ENCODE measurements at regions not wholly inside any gene's neighbourhood (a gene's known extent, or its start where the extent isn't known, plus 50 kb on each side); places are given as distances from the start of the nearest gene placed in this dataset.

DNA sequence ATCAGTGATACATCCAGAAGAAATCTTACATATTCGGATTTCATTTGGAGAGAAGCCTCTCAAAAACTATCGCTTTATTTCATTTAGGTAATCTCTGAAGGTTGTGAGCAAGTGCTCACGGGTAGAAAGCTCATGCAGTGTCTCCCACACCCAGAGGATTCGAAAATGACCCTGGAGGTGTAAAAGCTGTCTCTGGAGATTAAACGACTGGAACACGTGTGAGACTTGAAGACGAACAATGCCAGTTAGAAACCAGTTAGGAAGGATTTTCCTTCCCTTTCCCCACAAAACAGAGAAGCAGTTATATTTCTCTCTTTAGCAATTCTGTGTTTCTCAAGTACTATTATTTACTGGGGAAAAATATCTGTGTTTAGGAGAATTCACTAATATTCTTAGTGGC is 92.5 kb upstream of the CD55 start:
- ChIA-PET CTCF (no interaction called here), POLR2A (ENCODE audit: unreplicated experiment) (no interaction called here)
- no peak for TF ChIP-seq EZH2phosphoT487 (IDR thresholded peaks at IDR 0.05; ENCODE audit: borderline replicate concordance, low read length)
- TF ChIP-seq, protein P1, sequence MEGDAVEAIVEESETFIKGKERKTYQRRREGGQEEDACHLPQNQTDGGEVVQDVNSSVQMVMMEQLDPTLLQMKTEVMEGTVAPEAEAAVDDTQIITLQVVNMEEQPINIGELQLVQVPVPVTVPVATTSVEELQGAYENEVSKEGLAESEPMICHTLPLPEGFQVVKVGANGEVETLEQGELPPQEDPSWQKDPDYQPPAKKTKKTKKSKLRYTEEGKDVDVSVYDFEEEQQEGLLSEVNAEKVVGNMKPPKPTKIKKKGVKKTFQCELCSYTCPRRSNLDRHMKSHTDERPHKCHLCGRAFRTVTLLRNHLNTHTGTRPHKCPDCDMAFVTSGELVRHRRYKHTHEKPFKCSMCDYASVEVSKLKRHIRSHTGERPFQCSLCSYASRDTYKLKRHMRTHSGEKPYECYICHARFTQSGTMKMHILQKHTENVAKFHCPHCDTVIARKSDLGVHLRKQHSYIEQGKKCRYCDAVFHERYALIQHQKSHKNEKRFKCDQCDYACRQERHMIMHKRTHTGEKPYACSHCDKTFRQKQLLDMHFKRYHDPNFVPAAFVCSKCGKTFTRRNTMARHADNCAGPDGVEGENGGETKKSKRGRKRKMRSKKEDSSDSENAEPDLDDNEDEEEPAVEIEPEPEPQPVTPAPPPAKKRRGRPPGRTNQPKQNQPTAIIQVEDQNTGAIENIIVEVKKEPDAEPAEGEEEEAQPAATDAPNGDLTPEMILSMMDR (conservative IDR thresholded peaks at IDR 0.05; ENCODE audit: low read depth, low read length) = no peak
- no peak for TF ChIP-seq EZH2 (IDR thresholded peaks at IDR 0.05; ENCODE audit: low read length, unreplicated experiment)
- no peaks in the 10 kb centered on the region for H3F3A ChIP-seq (ENCODE audit: low read length, unreplicated experiment)
- H3K4me2 ChIP-seq (ENCODE audit: low read length) = no peak overlapping the region
- no peaks in the 10 kb centered on the region for H3K79me2 ChIP-seq (ENCODE audit: low read length)
- no peak overlapping the region for H3K27ac ChIP-seq (ENCODE audit: low read length)
- no peaks in the 10 kb centered on the region for H3K36me3 ChIP-seq (ENCODE audit: low read depth, low read length)
- DNase-seq (no peak), ATAC-seq (no peak)
- no peaks in the 10 kb centered on the region for H3K9me3 ChIP-seq (ENCODE audit: low read length)
- H3K27me3 ChIP-seq (ENCODE audit: low read length) = no peaks in the 10 kb centered on the region
- no peak overlapping the region for H3K4me3 ChIP-seq (ENCODE audit: low read length)
- intact Hi-C loops (cut with micrococcal nuclease) = no loop called here
- no peak overlapping the region for H2AFZ ChIP-seq (ENCODE audit: low read length)
- no TSS peak for BruUV-seq (replicated peaks)
- H3K9ac ChIP-seq (ENCODE audit: low read length) = no peak overlapping the region
- H3K9me2 ChIP-seq (replicated peaks; ENCODE audit: low read length) = no peaks in the 10 kb centered on the region
- H4K20me1 ChIP-seq (ENCODE audit: low read length) = no peaks in the 10 kb centered on the region
- H3K4me1 ChIP-seq (ENCODE audit: insufficient read depth, low read length) = peaks cover 21% of the 10 kb centered on the region

DNA sequence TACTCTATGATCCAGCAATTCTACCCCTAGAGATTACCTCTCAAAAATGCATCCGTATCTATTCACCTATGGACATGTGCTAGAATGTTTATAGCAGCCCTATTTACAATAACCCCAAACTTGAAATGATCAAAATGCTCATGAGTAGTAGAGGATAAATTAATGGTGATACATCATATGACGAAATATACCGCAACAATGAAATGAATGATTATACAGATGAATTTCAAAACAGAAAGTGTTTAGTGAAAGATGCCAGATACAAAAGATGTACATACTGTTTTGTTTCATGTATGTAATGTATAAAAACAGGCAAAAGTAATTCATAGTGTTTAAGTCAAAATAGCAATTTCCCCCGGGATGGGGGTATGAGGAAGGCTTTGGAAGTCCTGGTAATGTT is 91.0 kb upstream of the CD55 start:
- BruUV-seq (replicated peaks) = no TSS peak
- TF ChIP-seq EZH2phosphoT487 (IDR thresholded peaks at IDR 0.05; ENCODE audit: borderline replicate concordance, low read length) = no peak
- no peak for TF ChIP-seq EZH2 (IDR thresholded peaks at IDR 0.05; ENCODE audit: low read length, unreplicated experiment)
- TF ChIP-seq, protein P1 (conservative IDR thresholded peaks at IDR 0.05; ENCODE audit: low read depth, low read length) = no peak
- no peak overlapping the region for H2AFZ ChIP-seq (ENCODE audit: low read length)
- no peak overlapping the region for H3K4me2 ChIP-seq (ENCODE audit: low read length)
- no peaks in the 10 kb centered on the region for H3K36me3 ChIP-seq (ENCODE audit: low read depth, low read length)
- ChIA-PET POLR2A (ENCODE audit: unreplicated experiment) (no interaction called here), CTCF (no interaction called here)
- no peaks in the 10 kb centered on the region for H3K9me2 ChIP-seq (replicated peaks; ENCODE audit: low read length)
- DNase-seq = no peak
- no peaks in the 10 kb centered on the region for H3K27me3 ChIP-seq (ENCODE audit: low read length)
- H3K27ac ChIP-seq (ENCODE audit: low read length) = no peak overlapping the region
- ATAC-seq = no peak
- H3K9ac ChIP-seq (ENCODE audit: low read length) = no peak overlapping the region
- no peaks in the 10 kb centered on the region for H3K79me2 ChIP-seq (ENCODE audit: low read length)
- no peaks in the 10 kb centered on the region for H3K9me3 ChIP-seq (ENCODE audit: low read length)
- H4K20me1 ChIP-seq (ENCODE audit: low read length) = no peaks in the 10 kb centered on the region
- no peak overlapping the region for H3K4me3 ChIP-seq (ENCODE audit: low read length)
- intact Hi-C loops (cut with micrococcal nuclease) = no loop called here
- H3F3A ChIP-seq (ENCODE audit: low read length, unreplicated experiment) = no peaks in the 10 kb centered on the region
- H3K4me1 ChIP-seq (ENCODE audit: insufficient read depth, low read length) = peaks cover 13% of the 10 kb centered on the region

DNA sequence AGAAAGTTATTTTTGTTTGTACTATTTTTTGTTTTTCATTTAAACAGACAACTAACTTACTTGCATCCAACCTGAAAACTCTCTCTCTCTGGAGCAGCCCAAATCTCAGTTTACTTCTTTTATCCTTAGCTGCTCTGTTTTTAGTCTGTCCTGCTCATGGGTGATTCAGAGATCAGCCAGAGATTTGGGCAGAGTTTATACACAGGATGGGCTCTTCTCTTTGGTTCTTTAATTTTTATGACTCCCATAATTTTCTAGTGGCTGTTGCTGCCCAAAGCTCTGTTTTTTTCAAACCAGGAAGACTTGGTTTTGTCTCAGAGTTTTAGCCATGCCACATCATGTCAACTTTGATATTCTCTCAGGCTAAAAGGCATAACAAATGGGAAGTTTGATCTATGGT is 86.8 kb upstream of the CD55 start:
- Histone ChIP-seq H4K20me1 (ENCODE audit: low read length) (no peaks in the 10 kb centered on the region), H3K4me3 (ENCODE audit: low read length) (no peak overlapping the region), H2AFZ (ENCODE audit: low read length) (no peak overlapping the region), H3K79me2 (ENCODE audit: low read length) (no peaks in the 10 kb centered on the region), H3K9ac (ENCODE audit: low read length) (no peak overlapping the region), H3K9me3 (ENCODE audit: low read length) (no peaks in the 10 kb centered on the region), H3K4me2 (ENCODE audit: low read length) (no peak overlapping the region), H3K36me3 (ENCODE audit: low read depth, low read length) (no peaks in the 10 kb centered on the region), H3F3A (ENCODE audit: low read length, unreplicated experiment) (no peaks in the 10 kb centered on the region), H3K4me1 (ENCODE audit: insufficient read depth, low read length) (peaks cover 13% of the 10 kb centered on the region), H3K9me2 (replicated peaks; ENCODE audit: low read length) (no peaks in the 10 kb centered on the region), H3K27ac (ENCODE audit: low read length) (no peak overlapping the region), H3K27me3 (ENCODE audit: low read length) (no peaks in the 10 kb centered on the region)
- DNase-seq (no peak), ATAC-seq (peak; percentile 54)
- ChIA-PET POLR2A (ENCODE audit: unreplicated experiment) (no interaction called here), CTCF (no interaction called here)
- BruUV-seq (replicated peaks) = no TSS peak
- intact Hi-C loops (cut with micrococcal nuclease) = no loop called here
- TF ChIP-seq EZH2phosphoT487 (IDR thresholded peaks at IDR 0.05; ENCODE audit: borderline replicate concordance, low read length) = no peak
- no peak for TF ChIP-seq EZH2 (IDR thresholded peaks at IDR 0.05; ENCODE audit: low read length, unreplicated experiment)
- TF ChIP-seq, protein P1 (conservative IDR thresholded peaks at IDR 0.05; ENCODE audit: low read depth, low read length) = no peak
